HG02798 (cell line): ENCODE measurements at regions not wholly inside any gene's neighbourhood (a gene's known extent, or its start where the extent isn't known, plus 50 kb on each side); places are given as distances from the start of the nearest gene placed in this dataset.
"Not testable (repeated sequence)": the region's sequence is repeated elsewhere in the genome, so short reads cannot be mapped to it uniquely, and the experiment has no call there.

Experiments used
- ATAC-seq: cut with Tn5 transposase; IDR thresholded peaks from one replicate; pipeline ENCODE4 v1.9.1; 2021; ENCODE audit warnings: mild to moderate bottlenecking; ENCODE audit not compliant: unreplicated experiment, poor library complexity

GRCh38 chr5:74465724-74466123, 174.8 kb downstream of the ENC1 start:
- peak; percentile 64 for ATAC-seq

GRCh38 chr5:74464512-74465209, 175.9 kb downstream of the ENC1 start:
- no peak for ATAC-seq

- no peak for ATAC-seq
These were observed 178.2 kb downstream of the ENC1 start for GRCh38 chr5:74462356-74462755.

GRCh38 chr5:74461251-74461650, 179.3 kb downstream of the ENC1 start:
- ATAC-seq: no peak

GRCh38 chr5:74460694-74461093, 179.8 kb downstream of the ENC1 start:
- ATAC-seq: no peak

GRCh38 chr5:74459984-74460383, 180.5 kb downstream of the ENC1 start:
- no peak for ATAC-seq

- ATAC-seq: no peak
These were observed 182.7 kb downstream of the ENC1 start for GRCh38 chr5:74457876-74458275.

- ATAC-seq: no peak
These were observed 186.1 kb downstream of the ENC1 start for GRCh38 chr5:74454263-74455030.

GRCh38 chr5:74452856-74453255, 187.7 kb downstream of the ENC1 start:
- no peak for ATAC-seq

GRCh38 chr5:74450095-74450494, 190.4 kb downstream of the ENC1 start:
- no peak for ATAC-seq

- ATAC-seq: no peak
These were observed 193.7 kb downstream of the ENC1 start for GRCh38 chr5:74446725-74447241.

GRCh38 chr5:74442466-74442865, 198.1 kb downstream of the ENC1 start:
- no peak for ATAC-seq

GRCh38 chr5:74441616-74442015, 198.9 kb downstream of the ENC1 start:
- no peak for ATAC-seq

- no peak for ATAC-seq
These were observed 200.2 kb downstream of the ENC1 start for GRCh38 chr5:74440341-74440740.

- ATAC-seq: not testable (repeated sequence)
These were observed 202.7 kb downstream of the ENC1 start for GRCh38 chr5:74437870-74438269.

- ATAC-seq: no peak
These were observed 206.4 kb downstream of the ENC1 start for GRCh38 chr5:74433896-74434829.

- ATAC-seq: no peak
These were observed 207.2 kb downstream of the ENC1 start for GRCh38 chr5:74433255-74433895.

GRCh38 chr5:74432721-74433120, 207.8 kb downstream of the ENC1 start:
- ATAC-seq: no peak

GRCh38 chr5:74432216-74432615, 208.3 kb downstream of the ENC1 start:
- ATAC-seq: no peak

GRCh38 chr5:74431290-74431669, 209.2 kb downstream of the ENC1 start:
- no peak for ATAC-seq
